ENCODE measurements at regions not wholly inside any gene's neighbourhood (a gene's known extent, or its start where the extent isn't known, plus 50 kb on each side); places are given as distances from the start of the nearest gene placed in this dataset.

- H4K5ac ChIP-seq (ENCODE audit: insufficient read length, low read depth, low read length): no peak overlapping the region
- H2BK120ac ChIP-seq (ENCODE audit: low read depth, low read length, poor library complexity, severe bottlenecking): no peak overlapping the region
- Mint-ChIP-seq H3K27me3 (ENCODE audit: low read depth) (peaks cover 73% of the 10 kb centered on the region), H3K36me3 (ENCODE audit: insufficient read depth in 1 of 3, low read depth in 3 of 3) (no peaks in the 10 kb centered on the region; a peak in 1 of 7 replicates), H3K9me3 (peaks cover 0 to 5% of the 10 kb centered on the region in 2 experiments; a peak in 1 of 5 replicates), H3K27ac (no peak overlapping the region), H3K4me1 (peaks cover 3 to 11% of the 10 kb centered on the region in 2 experiments), H3K4me3 (no peak overlapping the region)
- no peaks in the 10 kb centered on the region for H3K9me3 ChIP-seq (ENCODE audit: control insufficient read depth, low read depth, low read length)
- no peak for DNase-seq
- no peak overlapping the region for H2AFZ ChIP-seq (ENCODE audit: low read length)
- H4K8ac ChIP-seq (replicated peaks; ENCODE audit: insufficient read length, low read depth, low read length): no peak overlapping the region
- no CpG with 5 or more reads among the region's 13 CpGs for WGBS (ENCODE audit: extremely low coverage, insufficient read length, low lambda C conversion rate)
- H2BK5ac ChIP-seq (ENCODE audit: insufficient read length, low read length): no peak overlapping the region
- H3K56ac ChIP-seq (ENCODE audit: insufficient read length, low read depth, low read length): no peak overlapping the region
- H3K23ac ChIP-seq (ENCODE audit: insufficient read length, low read depth, low read length): no peak overlapping the region
- no peaks in the 10 kb centered on the region for H3K79me1 ChIP-seq (ENCODE audit: insufficient read depth, low read depth, low read length, poor library complexity, severe bottlenecking)
- H3K9ac ChIP-seq (ENCODE audit: extremely low read depth, insufficient read length, low read length): no peak overlapping the region
- H3K27ac ChIP-seq (ENCODE audit: insufficient read length, low read depth, low read length): no peak overlapping the region
- H2BK20ac ChIP-seq (ENCODE audit: low read depth, low read length, poor library complexity, severe bottlenecking): no peak overlapping the region
- no peak overlapping the region for H3K4me2 ChIP-seq (ENCODE audit: insufficient read depth, insufficient read length, low read length)
- no peaks in the 10 kb centered on the region; the same call in 1 of the 2 replicates for H3K4me1 ChIP-seq (ENCODE audit: insufficient read depth, low read length)
- H3K18ac ChIP-seq (ENCODE audit: insufficient read length, low read depth, low read length): no peak overlapping the region
- H4K20me1 ChIP-seq (ENCODE audit: control insufficient read depth, insufficient read depth, insufficient read length): no peaks in the 10 kb centered on the region
- no peak overlapping the region for H2AK5ac ChIP-seq (ENCODE audit: insufficient read length, low read length)
- no peak overlapping the region for H4K91ac ChIP-seq (ENCODE audit: insufficient read length, low read depth, low read length)
- no peaks in the 10 kb centered on the region for H3K79me2 ChIP-seq (ENCODE audit: insufficient read depth, low read length)
- H2BK15ac ChIP-seq (ENCODE audit: low read depth, low read length): no peak overlapping the region
- peaks cover 4% of the 10 kb centered on the region; the same call in 1 of the 2 replicates for H3K27me3 ChIP-seq (ENCODE audit: insufficient read depth, low read length)
- H3K14ac ChIP-seq (ENCODE audit: insufficient read depth, low read length): 0 out of 2 replicates have a peak overlapping the region, but pooled peaks have one; percentile 19
- no peak overlapping the region for H2BK12ac ChIP-seq (ENCODE audit: insufficient read length, low read depth, low read length)
- no peak for TF ChIP-seq CTCF (conservative IDR thresholded peaks at IDR 0.05)
- no peak overlapping the region for H3T11ph ChIP-seq (ENCODE audit: low read length)
- no peak overlapping the region for H3K4ac ChIP-seq (ENCODE audit: low read depth, low read length)
- H3K23me2 ChIP-seq (ENCODE audit: insufficient read length, low read depth, low read length, poor library complexity, severe bottlenecking): peaks cover under 1% of the 10 kb centered on the region
These were observed 215.3 kb downstream of the RBFOX3 start for GRCh38 chr17:79395545-79395944.

Measured in H9 (cell line).